GM21825 (cell line): ENCODE measurements at regions not wholly inside any gene's neighbourhood (a gene's known extent, or its start where the extent isn't known, plus 50 kb on each side); places are given as distances from the start of the nearest gene placed in this dataset.

Experiments
- ATAC-seq: cut with Tn5 transposase; IDR thresholded peaks from one replicate; pipeline ENCODE4 v1.9.1; 2021; ENCODE audit warnings: mild to moderate bottlenecking, moderate library complexity; ENCODE audit not compliant: unreplicated experiment

DNA sequence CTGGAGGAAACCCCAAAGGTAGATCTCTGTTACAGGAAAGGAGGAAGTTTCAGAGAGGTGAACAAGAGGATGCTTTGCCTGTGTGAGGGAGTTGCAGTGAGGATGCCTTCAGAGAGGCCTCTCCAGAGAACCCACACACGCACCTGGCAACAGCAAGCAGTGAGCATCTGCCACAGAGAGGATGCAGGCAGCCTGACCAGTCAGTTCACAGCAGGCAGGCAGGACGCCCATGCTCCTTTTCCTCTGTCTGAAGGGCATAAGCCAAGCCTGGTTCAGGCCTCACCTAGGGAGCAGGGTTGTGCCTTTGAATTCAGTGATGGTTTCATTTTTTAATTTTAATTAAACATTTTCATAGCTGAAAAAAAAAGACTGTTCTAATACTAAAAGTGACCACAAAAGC lies 346.0 kb upstream of the MARCKS start:
- no peak for ATAC-seq

DNA sequence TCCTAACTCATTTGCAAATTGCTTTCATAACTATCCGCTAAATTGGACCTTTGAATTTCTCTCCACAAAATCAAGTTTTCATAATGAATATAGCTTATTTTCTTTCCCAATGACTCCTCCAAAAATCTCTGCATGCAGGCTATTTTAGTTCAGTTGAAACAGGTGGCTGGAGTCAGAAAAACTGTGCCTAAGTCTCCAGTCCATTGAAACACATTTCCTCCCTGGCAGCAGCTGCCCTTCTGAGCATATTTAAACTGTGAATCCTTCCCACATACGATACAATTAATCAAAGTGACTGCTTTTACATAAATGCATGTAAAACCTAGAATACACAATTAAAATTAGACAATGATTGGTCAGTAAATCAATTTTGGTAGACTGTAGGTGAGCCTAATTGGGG lies 344.6 kb upstream of the MARCKS start:
- no peak for ATAC-seq

DNA sequence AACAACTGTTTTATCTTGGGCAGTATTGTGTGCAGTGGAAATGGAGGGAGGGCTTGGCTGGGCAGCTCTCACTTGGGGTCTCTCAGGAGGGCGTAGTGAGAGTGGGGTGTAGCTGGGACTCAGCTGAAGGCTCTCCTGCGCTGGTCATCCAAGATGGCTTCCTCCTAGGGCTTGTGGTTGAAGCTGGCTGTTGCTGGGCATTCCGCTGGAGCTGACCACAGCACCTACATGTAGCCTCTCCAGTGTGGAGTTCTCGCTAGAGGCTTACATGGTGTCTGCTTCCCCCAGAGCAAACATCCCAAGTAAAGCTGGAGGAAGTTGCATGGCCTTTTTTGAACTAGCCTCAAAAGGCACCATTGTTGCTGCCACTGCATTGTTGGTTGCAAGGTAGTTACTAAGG lies 344.1 kb upstream of the MARCKS start:
- no peak for ATAC-seq

DNA sequence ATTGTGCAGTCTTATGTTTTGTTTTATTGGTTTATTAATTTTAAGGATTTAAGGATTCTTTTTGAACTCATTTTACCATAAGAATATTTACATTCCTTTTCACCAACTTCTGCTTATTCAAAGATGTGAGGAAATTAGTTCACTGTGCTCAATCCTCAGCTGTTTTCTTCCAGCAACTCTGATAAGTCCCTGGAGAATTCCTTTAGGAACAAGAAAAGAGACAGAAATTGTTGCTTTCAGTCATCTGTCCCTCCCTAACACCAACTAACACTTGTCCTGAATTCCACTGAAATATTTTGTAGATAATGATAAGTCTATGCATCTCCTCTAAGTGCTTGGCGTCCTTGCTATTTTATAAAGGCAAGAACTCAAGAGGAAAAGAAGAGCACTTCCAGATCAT lies 334.8 kb upstream of the MARCKS start:
- no peak for ATAC-seq

DNA sequence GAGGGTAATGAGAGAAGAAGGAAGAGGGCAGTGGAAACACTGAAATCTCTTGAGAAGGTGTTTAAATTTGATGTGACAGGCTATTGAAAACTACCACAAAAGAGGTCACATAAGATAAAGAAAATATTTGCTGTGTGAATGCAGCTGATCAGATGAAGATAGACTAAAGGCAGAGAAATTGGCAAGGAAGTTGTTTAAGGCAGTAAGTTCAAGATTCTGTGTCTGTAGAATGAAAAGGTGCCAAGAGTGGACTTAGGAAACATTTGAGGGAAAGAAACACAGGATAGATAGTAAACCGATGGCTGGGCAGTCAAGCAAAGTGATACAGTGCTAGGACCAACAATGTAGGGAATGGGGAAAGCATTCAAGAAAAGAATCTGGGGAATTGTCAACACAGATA lies 332.3 kb upstream of the MARCKS start:
- no peak for ATAC-seq

DNA sequence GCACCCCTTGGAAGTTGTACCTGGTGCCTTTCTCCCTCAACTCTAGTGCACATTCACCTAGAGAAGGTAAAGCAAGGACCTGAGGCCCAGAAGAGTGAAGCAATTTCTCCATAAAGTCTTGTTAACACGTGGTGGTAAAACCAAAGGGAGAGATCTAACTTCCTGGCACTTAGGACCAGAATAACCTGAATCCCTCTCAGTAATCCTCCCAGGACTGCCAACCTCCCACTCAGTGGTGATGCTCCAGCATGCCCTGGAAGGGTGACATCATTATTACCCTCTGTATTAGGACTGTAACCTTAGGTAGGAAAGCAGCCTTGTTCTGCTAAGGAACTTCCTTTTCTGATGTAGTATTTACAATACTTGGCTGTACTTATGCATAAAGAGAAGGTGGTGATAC lies 330.6 kb upstream of the MARCKS start:
- no peak for ATAC-seq

DNA sequence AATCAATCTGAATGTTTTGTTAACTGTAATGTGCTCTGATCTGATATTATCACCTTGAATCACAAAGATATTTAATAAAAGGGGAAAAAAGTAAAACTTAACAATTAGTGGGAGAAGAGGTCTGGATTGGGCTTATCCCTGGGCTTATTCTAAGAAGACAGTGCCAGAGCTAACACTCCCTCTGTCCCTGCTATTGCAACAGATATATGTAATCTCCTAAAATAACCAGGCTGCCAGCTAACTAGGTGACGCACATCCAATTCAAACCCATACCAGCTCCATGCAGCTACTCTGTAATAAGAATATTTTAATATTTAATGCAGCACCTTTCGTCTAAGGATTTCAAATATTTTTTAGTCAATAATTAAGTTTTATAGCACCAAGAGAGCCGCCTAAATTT lies 330.1 kb upstream of the MARCKS start:
- ATAC-seq, result no peak

DNA sequence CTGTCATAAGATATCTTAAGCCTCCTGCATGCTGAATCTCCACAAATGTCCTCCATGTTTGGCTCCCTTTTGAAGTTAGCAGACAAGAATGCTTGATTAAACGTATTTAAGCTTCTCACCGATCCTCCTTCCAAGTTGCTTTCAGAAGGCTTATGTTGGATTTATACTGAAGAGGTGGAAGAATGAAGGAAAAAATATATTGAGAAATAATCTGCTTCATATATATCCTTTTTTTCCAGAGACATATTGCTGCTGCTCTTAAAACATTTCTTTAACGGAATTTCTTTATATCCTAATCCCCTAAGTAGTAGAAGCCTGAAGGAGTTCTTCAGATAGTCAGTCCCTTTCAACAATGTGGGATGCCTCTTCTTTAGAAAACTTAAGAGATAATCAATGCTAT lies 329.0 kb upstream of the MARCKS start:
- no peak for ATAC-seq

DNA sequence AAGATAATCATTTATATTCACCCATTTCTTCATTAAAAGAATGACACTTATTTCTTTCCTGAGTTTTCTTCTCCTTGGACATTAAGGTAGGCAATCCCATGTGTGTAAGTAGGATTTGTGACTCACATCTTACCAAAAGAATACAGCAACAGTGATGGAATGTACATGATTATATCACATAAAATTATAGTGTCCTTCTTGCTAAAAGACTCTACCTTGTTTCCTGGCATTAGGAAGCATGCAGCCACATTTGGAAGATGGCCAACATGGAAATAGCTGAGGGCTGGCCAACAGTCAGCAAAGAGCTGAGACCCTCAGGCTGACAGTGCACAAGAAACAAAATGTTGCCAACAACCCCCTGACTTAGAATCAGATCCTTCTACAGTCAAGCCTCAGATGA lies 327.9 kb upstream of the MARCKS start:
- ATAC-seq, result no peak

DNA sequence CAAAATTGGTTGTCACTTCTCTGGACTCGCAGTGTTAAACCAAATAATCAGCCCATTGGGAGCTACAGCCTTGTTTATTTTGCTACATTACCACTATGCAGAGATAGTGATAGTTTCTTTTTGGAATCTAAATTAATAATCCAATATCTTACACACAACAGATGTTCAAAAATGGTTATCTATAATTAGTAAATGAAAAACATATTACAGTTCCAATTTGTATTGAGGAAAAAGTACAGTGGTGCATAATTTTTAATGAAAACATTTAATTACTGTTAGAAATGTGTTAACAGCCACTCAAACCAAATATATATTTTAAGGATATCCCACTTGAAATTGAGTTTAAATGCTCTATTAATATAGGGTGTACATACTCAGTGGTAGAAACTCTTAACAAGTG lies 327.3 kb upstream of the MARCKS start:
- no peak for ATAC-seq

DNA sequence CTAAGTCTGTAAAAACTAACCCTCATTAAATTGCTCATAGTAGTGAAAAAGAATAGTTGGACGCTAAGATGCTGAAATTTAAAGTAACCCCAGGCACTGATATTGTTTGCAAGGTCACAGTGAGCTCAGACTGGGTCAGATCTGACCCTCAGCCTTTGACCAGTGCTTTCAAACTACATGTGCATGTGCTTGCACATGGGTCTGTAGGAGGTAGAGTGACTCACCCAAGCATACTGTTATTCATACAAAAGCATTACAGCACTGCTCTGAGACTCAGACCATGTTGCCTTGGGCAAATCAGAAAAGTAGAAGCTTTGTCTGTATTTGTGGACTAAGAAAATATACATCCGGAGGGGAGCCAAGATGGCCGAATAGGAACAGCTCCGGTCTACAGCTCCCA lies 326.4 kb upstream of the MARCKS start:
- ATAC-seq, result no peak

DNA sequence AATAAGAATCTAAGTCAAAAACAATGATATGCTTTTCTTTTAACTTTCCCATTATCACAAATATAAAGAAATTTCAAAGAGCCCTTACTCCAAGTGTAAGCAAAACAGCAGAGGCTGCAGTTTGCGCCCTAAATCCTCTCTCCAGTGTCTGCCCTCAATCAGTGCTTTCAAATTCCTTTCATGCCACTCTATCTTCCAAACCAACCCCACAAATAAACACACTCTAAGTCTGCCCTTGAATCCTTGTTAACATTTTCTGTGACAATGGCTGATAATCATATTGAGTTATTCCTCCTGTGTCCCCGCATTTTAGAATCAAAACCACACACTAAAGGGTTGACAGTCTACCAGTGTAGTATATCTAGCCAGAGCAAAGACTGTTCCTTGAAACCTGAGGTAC lies 317.9 kb upstream of the MARCKS start:
- ATAC-seq, result no peak

DNA sequence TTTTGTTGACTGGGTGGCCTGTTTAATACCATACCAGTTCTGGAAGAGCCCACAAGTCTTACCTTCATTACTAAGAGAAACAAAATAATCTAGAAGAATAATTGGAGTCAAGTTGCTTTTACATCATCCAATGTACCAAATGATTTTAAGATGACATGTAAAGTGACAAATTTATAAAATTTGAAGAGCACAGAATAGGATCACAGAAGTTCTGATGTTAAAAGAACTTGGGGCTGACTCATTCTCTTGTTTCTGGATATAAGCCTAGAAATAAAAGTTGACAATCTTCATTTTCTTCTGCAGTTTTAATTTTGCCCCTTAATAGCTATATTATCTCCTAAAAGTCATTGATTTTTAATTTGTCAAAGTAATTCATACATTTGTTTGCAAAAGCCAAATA lies 317.5 kb upstream of the MARCKS start:
- ATAC-seq, result no peak

DNA sequence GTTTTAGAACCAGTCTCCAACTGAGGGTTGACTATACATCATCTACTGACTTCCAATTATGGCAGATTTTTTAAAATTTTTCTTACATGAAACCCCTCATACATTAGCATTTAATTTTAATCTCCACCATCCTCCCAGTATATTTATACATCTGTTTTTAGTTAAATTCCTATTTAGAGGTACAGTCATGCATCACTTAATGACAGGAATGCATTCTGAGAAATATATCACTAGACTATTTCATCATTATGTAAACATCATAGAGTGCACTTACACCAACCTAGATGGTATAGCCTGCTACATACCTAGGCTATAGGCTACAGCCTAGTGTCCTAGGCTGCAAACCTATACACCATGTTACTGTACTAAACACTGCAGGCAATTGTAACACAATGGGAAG lies 316.7 kb upstream of the MARCKS start:
- ATAC-seq, result no peak

DNA sequence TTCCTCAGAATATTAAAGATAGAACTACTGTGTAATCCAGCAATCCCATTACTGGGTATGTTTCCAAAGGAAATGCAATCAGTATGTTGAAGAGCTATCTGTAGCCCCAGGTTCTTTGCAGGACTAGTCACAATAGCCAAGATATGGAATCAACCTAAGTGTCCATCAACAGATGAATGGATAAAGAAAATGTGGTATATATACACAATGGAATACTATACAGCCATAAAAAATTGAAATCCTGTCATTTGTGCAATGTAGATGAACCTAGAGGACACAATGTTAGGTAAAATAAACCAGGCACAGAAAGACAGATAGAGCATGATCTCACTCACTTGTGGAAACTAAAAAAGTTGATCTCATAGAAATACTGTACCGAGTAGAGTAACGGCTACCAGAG lies 306.0 kb upstream of the MARCKS start:
- ATAC-seq, result no peak

DNA sequence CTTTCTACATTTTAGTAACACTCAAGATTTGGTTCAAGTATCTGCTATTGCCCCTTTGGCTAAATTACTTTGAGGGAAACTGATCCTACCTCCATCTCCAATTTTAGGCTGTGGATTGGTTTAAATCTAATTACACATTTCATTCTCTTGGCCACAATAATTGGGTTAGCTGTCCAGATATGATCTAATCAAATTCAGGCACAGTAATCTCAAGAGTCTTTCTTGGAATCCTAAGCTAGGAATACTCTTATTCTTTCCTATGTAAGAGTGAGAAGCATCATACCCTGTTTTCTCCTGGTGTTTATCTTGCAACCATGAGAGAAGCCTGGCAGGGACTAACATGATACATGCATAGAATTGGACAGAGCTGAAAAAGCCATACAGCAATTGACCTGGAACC lies 300.4 kb upstream of the MARCKS start:
- ATAC-seq, result no peak

DNA sequence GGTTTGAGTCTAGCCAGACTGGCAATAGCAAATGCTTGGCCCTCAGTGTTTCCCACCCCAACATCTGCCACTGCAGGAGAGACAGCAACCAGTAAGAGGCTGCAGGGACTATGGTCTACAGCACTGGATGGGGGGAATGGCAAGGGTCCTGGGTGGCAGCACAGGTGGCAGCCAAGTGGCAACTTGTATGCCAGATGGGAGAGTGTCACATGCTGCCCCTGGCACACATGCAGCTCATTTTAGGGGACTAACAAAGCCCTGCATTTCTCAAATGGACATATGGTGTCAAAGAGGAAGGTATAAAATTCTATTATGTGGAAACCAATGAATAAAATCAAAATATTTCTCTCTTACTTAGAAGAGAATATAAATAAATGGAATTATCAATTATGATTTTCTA lies 298.7 kb upstream of the MARCKS start:
- ATAC-seq, result no peak

DNA sequence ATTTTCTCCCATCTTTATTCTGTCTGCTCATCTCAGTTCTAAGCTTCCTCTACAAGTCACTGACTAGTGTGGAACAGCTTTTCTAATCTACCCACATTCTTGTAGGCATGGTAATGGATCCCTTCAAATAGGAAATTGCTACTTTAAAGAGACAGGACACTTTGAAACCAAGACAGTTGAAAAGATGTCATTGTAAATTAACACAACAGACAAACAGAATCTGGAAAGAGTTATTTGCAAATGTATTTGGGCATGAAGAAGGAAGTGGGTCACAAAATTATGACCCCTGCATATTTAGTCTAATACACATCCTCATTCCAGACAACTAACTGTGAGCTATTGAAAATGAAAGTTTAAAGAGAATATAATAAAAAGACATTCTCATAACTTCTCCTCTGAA lies 298.2 kb upstream of the MARCKS start:
- ATAC-seq, result no peak

DNA sequence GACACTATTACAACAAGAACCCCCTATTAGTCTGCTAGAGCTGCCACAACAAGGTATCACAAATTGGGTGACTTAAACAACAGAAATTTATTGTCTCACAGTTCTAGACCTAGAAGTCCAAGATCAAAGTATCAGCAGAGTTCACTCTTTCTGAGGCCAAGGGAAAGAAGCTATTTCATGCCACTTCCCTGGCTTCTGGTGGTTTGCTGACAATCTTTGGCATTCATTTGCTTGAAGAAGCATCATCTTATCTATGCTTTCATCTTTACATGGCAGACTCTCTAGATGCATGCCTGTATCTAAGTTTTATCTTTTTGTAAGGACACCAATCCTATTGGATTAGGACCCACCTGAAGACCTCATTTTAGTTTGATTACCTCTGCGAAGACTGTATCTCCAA lies 296.8 kb upstream of the MARCKS start:
- ATAC-seq, result no peak

DNA sequence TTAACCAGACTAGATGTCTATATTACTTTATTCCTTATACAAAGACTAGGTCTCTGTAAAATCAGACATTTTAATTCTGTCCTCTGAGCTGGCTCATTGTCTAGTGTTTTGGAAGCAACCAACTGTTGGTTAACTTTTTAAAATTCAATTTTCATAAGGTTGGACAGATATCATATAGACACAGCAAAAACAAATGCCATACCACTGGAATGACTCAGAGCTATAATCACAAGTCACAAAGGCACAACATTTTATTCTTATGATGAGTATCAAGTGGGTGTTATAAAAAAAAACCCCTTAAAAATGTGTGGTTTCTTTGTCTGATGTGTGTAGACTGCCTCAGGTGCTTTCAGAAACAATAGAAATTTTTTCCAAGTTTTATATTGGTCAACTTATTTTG lies 296.2 kb upstream of the MARCKS start:
- ATAC-seq, result no peak

DNA sequence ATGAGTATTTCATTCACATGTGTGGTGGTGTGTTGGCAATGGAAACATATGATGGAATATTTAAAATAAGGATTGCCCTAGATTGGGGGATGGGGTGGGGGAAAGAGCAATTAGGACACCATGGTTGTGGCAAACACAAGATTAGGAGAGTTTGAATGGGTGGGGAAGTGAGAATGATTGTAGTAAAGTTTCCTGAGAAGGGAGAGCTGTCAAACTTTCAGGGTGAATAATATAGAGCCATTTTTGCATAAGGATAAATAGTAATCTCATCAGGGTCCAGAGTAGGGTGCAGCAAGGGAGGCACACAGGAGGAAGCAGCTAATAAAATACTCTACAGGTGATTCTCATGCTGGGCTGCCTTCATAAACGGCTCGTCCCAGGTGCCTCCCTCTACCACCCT lies 294.9 kb upstream of the MARCKS start:
- ATAC-seq, result no peak

DNA sequence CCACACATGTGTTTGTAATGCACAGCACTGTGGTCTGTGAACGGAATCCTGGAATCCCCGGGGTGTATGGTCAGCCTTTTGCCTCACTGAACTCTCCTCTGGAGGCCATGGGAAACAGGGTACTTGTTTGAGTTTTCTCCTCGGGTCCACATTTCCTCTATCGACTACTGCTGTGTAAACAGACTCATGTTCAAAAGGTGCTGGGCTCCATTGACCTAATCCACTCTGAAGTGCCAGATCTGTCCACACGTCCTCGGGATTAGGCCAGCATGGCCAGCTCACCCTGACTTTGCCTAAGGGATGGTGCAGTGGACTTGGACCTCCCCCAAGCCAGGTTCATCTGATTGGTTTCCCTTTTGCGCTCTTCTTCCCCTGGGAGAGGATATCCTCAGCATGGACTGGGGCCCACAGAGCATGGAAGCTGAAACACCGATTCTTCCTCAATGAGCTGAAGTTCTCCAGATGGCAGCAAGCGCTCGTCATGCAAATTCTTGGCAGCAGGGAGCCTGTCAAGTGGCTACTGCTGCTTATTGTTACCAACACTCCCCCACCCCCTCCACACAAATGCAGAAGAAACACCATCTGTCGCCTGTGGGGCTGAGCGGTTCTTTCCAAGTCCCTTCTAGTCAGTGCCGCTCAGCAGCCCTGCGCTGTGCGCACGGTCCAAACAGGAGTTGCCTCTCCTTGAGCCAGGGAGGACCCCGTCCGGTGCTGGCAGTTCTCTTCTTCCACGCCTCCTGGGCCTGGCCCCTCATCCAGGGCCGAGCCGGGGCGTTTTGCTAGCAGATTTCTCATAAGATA lies 292.6 kb upstream of the MARCKS start:
- peak; percentile 76 for ATAC-seq

DNA sequence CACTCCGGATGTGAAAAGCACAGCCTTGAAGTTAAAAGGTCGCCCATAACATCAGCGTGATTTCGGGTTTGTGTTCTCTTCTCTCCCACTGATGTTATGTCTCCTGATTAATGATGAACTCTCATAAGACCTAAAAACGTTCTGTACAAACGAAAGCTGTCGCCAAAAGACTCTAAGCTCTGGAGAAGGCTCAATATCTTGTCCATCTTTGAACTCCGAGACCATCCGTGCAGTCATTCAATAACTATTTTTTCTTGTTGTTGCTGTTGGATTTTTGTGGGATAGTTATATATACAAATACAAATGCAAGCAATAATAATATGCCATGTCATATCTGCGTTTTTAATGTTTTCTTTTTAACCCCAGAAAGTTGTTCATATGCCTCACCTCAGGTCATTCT lies 291.8 kb upstream of the MARCKS start:
- no peak for ATAC-seq
